ENCODE measurements at regions not wholly inside any gene's neighbourhood (a gene's known extent, or its start where the extent isn't known, plus 50 kb on each side); places are given as distances from the start of the nearest gene placed in this dataset.

DNA sequence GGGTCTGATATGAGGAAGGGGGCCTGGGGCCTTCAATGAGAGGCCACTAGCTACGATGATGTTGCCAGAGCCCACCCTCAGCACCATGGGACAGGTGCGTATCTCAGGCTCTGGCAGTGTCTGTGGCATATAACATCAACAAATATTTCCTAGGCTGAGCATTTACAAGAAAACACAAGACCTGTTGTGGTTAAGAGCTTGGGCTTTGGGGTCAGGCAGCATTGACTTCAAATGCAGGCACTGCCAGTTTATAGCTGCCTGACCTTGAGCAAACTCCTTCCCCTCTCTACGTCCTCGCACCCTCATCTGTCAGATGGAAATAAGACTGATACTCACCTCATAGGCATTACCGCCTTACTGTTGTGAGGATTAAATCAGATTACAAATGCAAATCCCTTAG, 156.0 kb downstream of the KATNAL1 start:
- intact Hi-C loops (cut with micrococcal nuclease; ENCODE audit: unreplicated experiment), result no loop called here
- Histone ChIP-seq H3K4me1 (ENCODE audit: insufficient read depth, low read length, poor library complexity, severe bottlenecking) (peaks cover 7% of the 10 kb centered on the region), H3K4me3 (ENCODE audit: low read depth, low read length, poor library complexity, severe bottlenecking) (no peak overlapping the region), H3K36me3 (ENCODE audit: insufficient read depth, low read length, poor library complexity, severe bottlenecking) (no peaks in the 10 kb centered on the region), H3K9me3 (ENCODE audit: low read depth, low read length, poor library complexity, severe bottlenecking) (no peaks in the 10 kb centered on the region), H3K27ac (ENCODE audit: low read depth, low read length, poor library complexity, severe bottlenecking) (no peak overlapping the region), H3K27me3 (replicated peaks; ENCODE audit: insufficient read depth, low read depth, low read length, poor library complexity) (no peaks in the 10 kb centered on the region)
- no TSS peak for BruUV-seq (replicated peaks)
- TF ChIP-seq EZH2 (IDR thresholded peaks at IDR 0.05; ENCODE audit: borderline replicate concordance, low read depth, low read length, poor library complexity, severe bottlenecking), result no peak
- TF ChIP-seq, protein P1, sequence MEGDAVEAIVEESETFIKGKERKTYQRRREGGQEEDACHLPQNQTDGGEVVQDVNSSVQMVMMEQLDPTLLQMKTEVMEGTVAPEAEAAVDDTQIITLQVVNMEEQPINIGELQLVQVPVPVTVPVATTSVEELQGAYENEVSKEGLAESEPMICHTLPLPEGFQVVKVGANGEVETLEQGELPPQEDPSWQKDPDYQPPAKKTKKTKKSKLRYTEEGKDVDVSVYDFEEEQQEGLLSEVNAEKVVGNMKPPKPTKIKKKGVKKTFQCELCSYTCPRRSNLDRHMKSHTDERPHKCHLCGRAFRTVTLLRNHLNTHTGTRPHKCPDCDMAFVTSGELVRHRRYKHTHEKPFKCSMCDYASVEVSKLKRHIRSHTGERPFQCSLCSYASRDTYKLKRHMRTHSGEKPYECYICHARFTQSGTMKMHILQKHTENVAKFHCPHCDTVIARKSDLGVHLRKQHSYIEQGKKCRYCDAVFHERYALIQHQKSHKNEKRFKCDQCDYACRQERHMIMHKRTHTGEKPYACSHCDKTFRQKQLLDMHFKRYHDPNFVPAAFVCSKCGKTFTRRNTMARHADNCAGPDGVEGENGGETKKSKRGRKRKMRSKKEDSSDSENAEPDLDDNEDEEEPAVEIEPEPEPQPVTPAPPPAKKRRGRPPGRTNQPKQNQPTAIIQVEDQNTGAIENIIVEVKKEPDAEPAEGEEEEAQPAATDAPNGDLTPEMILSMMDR (conservative IDR thresholded peaks at IDR 0.05; ENCODE audit: low read depth, low read length), result no peak
- POLR2A ChIA-PET (ENCODE audit: low non-redundant PET), result no interaction called here
- DNase-seq (ENCODE audit: low spot score), result no peak
- CTCF ChIA-PET, result no interaction called here

DNA sequence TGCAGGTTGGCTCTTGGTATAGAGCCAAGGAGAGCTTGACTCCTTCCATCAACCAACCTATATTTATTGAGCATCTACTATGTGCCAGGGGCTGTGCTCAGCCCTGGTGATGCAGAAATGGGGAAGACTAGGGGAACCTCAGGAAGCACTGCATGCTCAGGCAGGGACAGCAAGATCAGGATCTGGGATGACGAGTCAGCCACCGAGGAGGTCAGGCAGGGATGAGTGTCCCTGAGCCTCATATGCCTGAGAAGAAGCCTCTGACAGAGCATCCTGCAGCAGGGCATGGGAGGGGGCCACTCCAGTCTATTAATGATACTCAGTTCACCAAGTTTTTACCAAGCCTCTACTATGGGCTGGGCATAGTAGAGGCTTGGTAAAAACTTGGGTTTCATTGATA, 158.1 kb downstream of the KATNAL1 start:
- Histone ChIP-seq H3K4me3 (ENCODE audit: low read depth, low read length, poor library complexity, severe bottlenecking) (no peak overlapping the region), H3K36me3 (ENCODE audit: insufficient read depth, low read length, poor library complexity, severe bottlenecking) (no peaks in the 10 kb centered on the region), H3K27ac (ENCODE audit: low read depth, low read length, poor library complexity, severe bottlenecking) (no peak overlapping the region), H3K27me3 (replicated peaks; ENCODE audit: insufficient read depth, low read depth, low read length, poor library complexity) (no peaks in the 10 kb centered on the region), H3K4me1 (ENCODE audit: insufficient read depth, low read length, poor library complexity, severe bottlenecking) (peaks cover 7% of the 10 kb centered on the region), H3K9me3 (ENCODE audit: low read depth, low read length, poor library complexity, severe bottlenecking) (no peaks in the 10 kb centered on the region)
- ChIA-PET POLR2A (ENCODE audit: low non-redundant PET) (no interaction called here), CTCF (no interaction called here)
- no peak for DNase-seq (ENCODE audit: low spot score)
- intact Hi-C loops (cut with micrococcal nuclease; ENCODE audit: unreplicated experiment), result no loop called here
- no TSS peak for BruUV-seq (replicated peaks)
- TF ChIP-seq, protein P1 (conservative IDR thresholded peaks at IDR 0.05; ENCODE audit: low read depth, low read length), result no peak
- no peak for TF ChIP-seq EZH2 (IDR thresholded peaks at IDR 0.05; ENCODE audit: borderline replicate concordance, low read depth, low read length, poor library complexity, severe bottlenecking)

DNA sequence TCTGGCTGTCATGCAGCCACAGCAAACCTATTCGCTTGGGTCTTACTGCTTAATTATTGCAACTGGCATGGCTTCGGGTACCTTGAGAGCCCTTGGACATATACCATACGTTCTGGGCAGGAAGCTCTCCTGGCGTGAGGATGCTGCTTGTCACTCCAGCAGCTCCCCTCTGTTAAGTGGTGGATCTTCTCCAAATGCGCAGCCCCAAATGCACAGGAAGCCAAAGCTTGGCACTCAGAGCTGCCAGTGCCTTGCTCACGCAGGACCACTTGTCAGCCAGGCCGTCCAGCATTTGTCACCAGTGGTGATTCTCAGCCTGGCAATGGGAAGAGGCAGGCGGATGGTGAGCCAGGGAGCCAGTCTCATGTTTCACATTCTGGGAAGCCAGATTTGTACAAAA, 158.6 kb downstream of the KATNAL1 start:
- H3K27ac ChIP-seq (ENCODE audit: low read depth, low read length, poor library complexity, severe bottlenecking), result no peak overlapping the region

More for the DNA sequence above, 158.6 kb downstream of the KATNAL1 start:
- Histone ChIP-seq H3K36me3 (ENCODE audit: insufficient read depth, low read length, poor library complexity, severe bottlenecking) (no peaks in the 10 kb centered on the region), H3K27me3 (replicated peaks; ENCODE audit: insufficient read depth, low read depth, low read length, poor library complexity) (no peaks in the 10 kb centered on the region), H3K9me3 (ENCODE audit: low read depth, low read length, poor library complexity, severe bottlenecking) (no peaks in the 10 kb centered on the region), H3K4me3 (ENCODE audit: low read depth, low read length, poor library complexity, severe bottlenecking) (no peak overlapping the region), H3K4me1 (ENCODE audit: insufficient read depth, low read length, poor library complexity, severe bottlenecking) (peaks cover 7% of the 10 kb centered on the region)
- TF ChIP-seq EZH2 (IDR thresholded peaks at IDR 0.05; ENCODE audit: borderline replicate concordance, low read depth, low read length, poor library complexity, severe bottlenecking), result no peak
- TF ChIP-seq, protein P1 (conservative IDR thresholded peaks at IDR 0.05; ENCODE audit: low read depth, low read length), result no peak
- DNase-seq (ENCODE audit: low spot score), result no peak
- BruUV-seq (replicated peaks), result no TSS peak
- intact Hi-C loops (cut with micrococcal nuclease; ENCODE audit: unreplicated experiment), result no loop called here
- POLR2A ChIA-PET (ENCODE audit: low non-redundant PET), result no interaction called here
- CTCF ChIA-PET, result no interaction called here
